ENCODE measurements at regions not wholly inside any gene's neighbourhood (a gene's known extent, or its start where the extent isn't known, plus 50 kb on each side); places are given as distances from the start of the nearest gene placed in this dataset.

GRCh38 chr12:4049298-4050080 is 176.3 kb upstream of the PARP11 start:
- Mint-ChIP-seq H3K4me3 (no peak overlapping the region), H3K27ac (no peak overlapping the region), H3K36me3 (ENCODE audit: low read depth) (no peaks in the 10 kb centered on the region), H3K27me3 (peaks cover 17% of the 10 kb centered on the region), H3K4me1 (peaks cover 6% of the 10 kb centered on the region), H3K9me3 (no peaks in the 10 kb centered on the region)
- intact Hi-C loops (cut with micrococcal nuclease) = no loop called here
- DNase-seq = no peak

GRCh38 chr12:4047421-4047820 is 174.2 kb upstream of the PARP11 start:
- intact Hi-C loops (cut with micrococcal nuclease) = no loop called here
- no peak for DNase-seq
- no peak overlapping the region for H3K27ac Mint-ChIP-seq
- peaks cover 13% of the 10 kb centered on the region for H3K27me3 Mint-ChIP-seq
- peaks cover 6% of the 10 kb centered on the region for H3K4me1 Mint-ChIP-seq
- no peaks in the 10 kb centered on the region for H3K36me3 Mint-ChIP-seq (ENCODE audit: low read depth)
- H3K4me3 Mint-ChIP-seq = no peak overlapping the region
- H3K9me3 Mint-ChIP-seq = no peaks in the 10 kb centered on the region

- H3K4me1 Mint-ChIP-seq = peaks cover 1% of the 10 kb centered on the region
- no peak overlapping the region for H3K27ac Mint-ChIP-seq
- intact Hi-C loops (cut with micrococcal nuclease) = no loop called here
- no peak overlapping the region for H3K4me3 Mint-ChIP-seq
- peaks cover 14% of the 10 kb centered on the region for H3K27me3 Mint-ChIP-seq
- no peak for DNase-seq
- no peaks in the 10 kb centered on the region for H3K9me3 Mint-ChIP-seq
- no peaks in the 10 kb centered on the region for H3K36me3 Mint-ChIP-seq (ENCODE audit: low read depth)
Observed at GRCh38 chr12:4046495-4046840, 173.3 kb upstream of the PARP11 start.

- DNase-seq = no peak
- H3K9me3 Mint-ChIP-seq = no peaks in the 10 kb centered on the region
- H3K36me3 Mint-ChIP-seq (ENCODE audit: low read depth) = no peaks in the 10 kb centered on the region
- H3K27ac Mint-ChIP-seq = no peak overlapping the region
- intact Hi-C loops (cut with micrococcal nuclease) = no loop called here
- peaks cover 15% of the 10 kb centered on the region for H3K27me3 Mint-ChIP-seq
- no peaks in the 10 kb centered on the region for H3K4me1 Mint-ChIP-seq
- H3K4me3 Mint-ChIP-seq = no peak overlapping the region
Observed at GRCh38 chr12:4045786-4046494, 172.7 kb upstream of the PARP11 start.

GRCh38 chr12:4044736-4045730 is 171.8 kb upstream of the PARP11 start:
- intact Hi-C loops (cut with micrococcal nuclease) = loop anchor here (5.0 kb wide), 1 partner anchor 47 kb away; no protein-coding TSS in a partner anchor
- no peaks in the 10 kb centered on the region for H3K4me1 Mint-ChIP-seq
- H3K36me3 Mint-ChIP-seq (ENCODE audit: low read depth) = no peaks in the 10 kb centered on the region
- no peak overlapping the region for H3K27ac Mint-ChIP-seq
- no peak overlapping the region for H3K4me3 Mint-ChIP-seq
- peaks cover 15% of the 10 kb centered on the region for H3K27me3 Mint-ChIP-seq
- no peaks in the 10 kb centered on the region for H3K9me3 Mint-ChIP-seq
- DNase-seq = no peak

- H3K9me3 Mint-ChIP-seq = no peaks in the 10 kb centered on the region
- DNase-seq = no peak
- H3K4me3 Mint-ChIP-seq = no peak overlapping the region
- peaks cover 3% of the 10 kb centered on the region for H3K4me1 Mint-ChIP-seq
- intact Hi-C loops (cut with micrococcal nuclease) = loop anchor here (5.0 kb wide), 1 partner anchor 48 kb away; no protein-coding TSS in a partner anchor
- H3K36me3 Mint-ChIP-seq (ENCODE audit: low read depth) = no peaks in the 10 kb centered on the region
- no peak overlapping the region for H3K27ac Mint-ChIP-seq
- peaks cover 15% of the 10 kb centered on the region for H3K27me3 Mint-ChIP-seq
Observed at GRCh38 chr12:4044101-4044500, 170.9 kb upstream of the PARP11 start.

GRCh38 chr12:4041187-4041885 is 168.1 kb upstream of the PARP11 start:
- intact Hi-C loops (cut with micrococcal nuclease) = loop anchor here (5.0 kb wide), 1 partner anchor 51 kb away; no protein-coding TSS in a partner anchor
- peaks cover 6% of the 10 kb centered on the region for H3K27me3 Mint-ChIP-seq
- H3K27ac Mint-ChIP-seq = no peak overlapping the region
- H3K4me3 Mint-ChIP-seq = no peak overlapping the region
- H3K36me3 Mint-ChIP-seq (ENCODE audit: low read depth) = no peaks in the 10 kb centered on the region
- no peaks in the 10 kb centered on the region for H3K9me3 Mint-ChIP-seq
- H3K4me1 Mint-ChIP-seq = peaks cover 7% of the 10 kb centered on the region
- DNase-seq = no peak

GRCh38 chr12:4039931-4040330 is 166.7 kb upstream of the PARP11 start:
- Mint-ChIP-seq H3K27ac (no peak overlapping the region), H3K9me3 (no peaks in the 10 kb centered on the region), H3K36me3 (ENCODE audit: low read depth) (no peaks in the 10 kb centered on the region)

GRCh38 chr12:4037747-4038312 is 164.6 kb upstream of the PARP11 start:
- H3K4me3 Mint-ChIP-seq = no peak overlapping the region

More at GRCh38 chr12:4039931-4040330, 166.7 kb upstream of the PARP11 start:
- no peak for DNase-seq
- Mint-ChIP-seq H3K4me3 (no peak overlapping the region), H3K27me3 (peaks cover 13% of the 10 kb centered on the region), H3K4me1 (peaks cover 7% of the 10 kb centered on the region)
- intact Hi-C loops (cut with micrococcal nuclease) = loop anchor here (5.0 kb wide), 2 partner anchors 52 to 153 kb away; no protein-coding TSS in a partner anchor

GRCh38 chr12:4036671-4037271 is 163.6 kb upstream of the PARP11 start:
- Mint-ChIP-seq H3K36me3 (ENCODE audit: low read depth) (no peaks in the 10 kb centered on the region), H3K4me3 (no peak overlapping the region), H3K9me3 (no peaks in the 10 kb centered on the region), H3K27me3 (peaks cover 33% of the 10 kb centered on the region), H3K4me1 (peaks cover 8% of the 10 kb centered on the region), H3K27ac (no peak overlapping the region)
- intact Hi-C loops (cut with micrococcal nuclease) = loop anchor here (5.0 kb wide), 1 partner anchor 149 kb away; no protein-coding TSS in a partner anchor
- DNase-seq = no peak

More at GRCh38 chr12:4037747-4038312, 164.6 kb upstream of the PARP11 start:
- Mint-ChIP-seq H3K4me1 (peaks cover 7% of the 10 kb centered on the region), H3K36me3 (ENCODE audit: low read depth) (no peaks in the 10 kb centered on the region), H3K27ac (no peak overlapping the region), H3K27me3 (peaks cover 27% of the 10 kb centered on the region), H3K9me3 (no peaks in the 10 kb centered on the region)
- no peak for DNase-seq
- intact Hi-C loops (cut with micrococcal nuclease) = loop anchor here (5.0 kb wide), 1 partner anchor 151 kb away; no protein-coding TSS in a partner anchor

GRCh38 chr12:4034921-4035320 is 161.7 kb upstream of the PARP11 start:
- intact Hi-C loops (cut with micrococcal nuclease) = loop anchor here (5.0 kb wide), 1 partner anchor 148 kb away; no protein-coding TSS in a partner anchor
- peaks cover 31% of the 10 kb centered on the region for H3K27me3 Mint-ChIP-seq
- no peaks in the 10 kb centered on the region for H3K36me3 Mint-ChIP-seq (ENCODE audit: low read depth)
- peaks cover 17% of the 10 kb centered on the region for H3K4me1 Mint-ChIP-seq
- H3K4me3 Mint-ChIP-seq = no peak overlapping the region
- H3K9me3 Mint-ChIP-seq = no peaks in the 10 kb centered on the region
- no peak for DNase-seq
- H3K27ac Mint-ChIP-seq = no peak overlapping the region

- Mint-ChIP-seq H3K9me3 (no peaks in the 10 kb centered on the region), H3K36me3 (ENCODE audit: low read depth) (no peaks in the 10 kb centered on the region), H3K4me1 (peaks cover 17% of the 10 kb centered on the region), H3K4me3 (no peak overlapping the region), H3K27ac (no peak overlapping the region), H3K27me3 (peaks cover 31% of the 10 kb centered on the region)
- intact Hi-C loops (cut with micrococcal nuclease) = no loop called here
- DNase-seq = no peak
Observed at GRCh38 chr12:4032924-4033615, 159.9 kb upstream of the PARP11 start.
